ENCODE measurements at regions not wholly inside any gene's neighbourhood (a gene's known extent, or its start where the extent isn't known, plus 50 kb on each side); places are given as distances from the start of the nearest gene placed in this dataset.

- TF ChIP-seq POLR2AphosphoS5 (IDR thresholded peaks at IDR 0.05) (no peak), CTCF (IDR thresholded peaks at IDR 0.05) (no peak), POLR2A (IDR thresholded peaks at IDR 0.05) (no peak), EP300 (IDR thresholded peaks at IDR 0.05; ENCODE audit: low read depth) (no peak)
Observed at GRCh38 chr1:14474856-14475255, 123.6 kb upstream of the KAZN start.
